Activated naive CD8-positive, alpha-beta T cell treated with anti-CD3 and anti-CD28 coated beads, Interleukin-2, amount 10 ng/mL, durations not matched to agents 7 days and 5 days (primary cell): ENCODE measurements at regions not wholly inside any gene's neighbourhood (a gene's known extent, or its start where the extent isn't known, plus 50 kb on each side); places are given as distances from the start of the nearest gene placed in this dataset.
A peak's percentile ranks its signal among the peaks of the same experiment; 100 is the strongest.

Experiments
- ATAC-seq: fragments of 150-1000 bp; cut with Tn5 transposase; one replicate; pipeline ENCODE4 v1.10.0; 2021; ENCODE audit warnings: low read depth, moderate library complexity
- POLR2A ChIA-PET: fragments of 350-600 bp; sonication (Branson Sonifier 250); formaldehyde crosslinking; loops from one replicate; lab custom pipeline; 2021; ENCODE audit warnings: antibody characterized with exemption; lab: Charles Lee
- DNase-seq: peaks from one replicate; pipeline ENCODE4 v3.0.0; 2021
- H3K27ac Mint-ChIP-seq: one replicate; pipeline ENCODE4 v1.8.0; 2022; ENCODE audit warnings: mild to moderate bottlenecking, mixed read lengths
- H3K27me3 Mint-ChIP-seq: one replicate; pipeline ENCODE4 v1.8.0; 2022; ENCODE audit warnings: mild to moderate bottlenecking, moderate library complexity, mixed read lengths
- H3K36me3 Mint-ChIP-seq: one replicate; pipeline ENCODE4 v1.8.0; 2021; ENCODE audit warnings: mild to moderate bottlenecking, mixed read lengths
- H3K4me1 Mint-ChIP-seq: one replicate; pipeline ENCODE4 v1.8.0; 2021; ENCODE audit warnings: mixed read lengths
- H3K4me3 Mint-ChIP-seq: one replicate; pipeline ENCODE4 v1.8.0; 2022; ENCODE audit warnings: mild to moderate bottlenecking, moderate library complexity, mixed read lengths
- H3K9me3 Mint-ChIP-seq: one replicate; pipeline ENCODE4 v1.8.0; 2021; ENCODE audit warnings: mixed read lengths

- peaks cover 15% of the 10 kb centered on the region for H3K9me3 Mint-ChIP-seq
- no peak overlapping the region for H3K27ac Mint-ChIP-seq
- peaks cover 44% of the 10 kb centered on the region for H3K4me1 Mint-ChIP-seq
- ATAC-seq (no peak), DNase-seq (no peak)
- H3K4me3 Mint-ChIP-seq = no peak overlapping the region
- POLR2A ChIA-PET = no interaction called here
- no peaks in the 10 kb centered on the region for H3K27me3 Mint-ChIP-seq
- peaks cover 24% of the 10 kb centered on the region for H3K36me3 Mint-ChIP-seq
These were observed 425.4 kb upstream of the TRIB2 start for GRCh38 chr2:12291303-12291702.

GRCh38 chr2:12293874-12294273 lies 422.9 kb upstream of the TRIB2 start:
- Mint-ChIP-seq H3K27me3 (no peaks in the 10 kb centered on the region), H3K27ac (peak overlapping the region; percentile 93), H3K9me3 (peaks cover 16% of the 10 kb centered on the region), H3K36me3 (peaks cover 28% of the 10 kb centered on the region), H3K4me1 (peaks cover 39% of the 10 kb centered on the region), H3K4me3 (peak overlapping the region; percentile 25)
- ATAC-seq = peak; percentile 93
- no peak for DNase-seq
- POLR2A ChIA-PET = interaction anchor here (1.1 to 2.0 kb wide), 2 partner anchors 9 to 20 kb away, joined by 3 to 10 read pairs; no protein-coding TSS in a partner anchor

DNA sequence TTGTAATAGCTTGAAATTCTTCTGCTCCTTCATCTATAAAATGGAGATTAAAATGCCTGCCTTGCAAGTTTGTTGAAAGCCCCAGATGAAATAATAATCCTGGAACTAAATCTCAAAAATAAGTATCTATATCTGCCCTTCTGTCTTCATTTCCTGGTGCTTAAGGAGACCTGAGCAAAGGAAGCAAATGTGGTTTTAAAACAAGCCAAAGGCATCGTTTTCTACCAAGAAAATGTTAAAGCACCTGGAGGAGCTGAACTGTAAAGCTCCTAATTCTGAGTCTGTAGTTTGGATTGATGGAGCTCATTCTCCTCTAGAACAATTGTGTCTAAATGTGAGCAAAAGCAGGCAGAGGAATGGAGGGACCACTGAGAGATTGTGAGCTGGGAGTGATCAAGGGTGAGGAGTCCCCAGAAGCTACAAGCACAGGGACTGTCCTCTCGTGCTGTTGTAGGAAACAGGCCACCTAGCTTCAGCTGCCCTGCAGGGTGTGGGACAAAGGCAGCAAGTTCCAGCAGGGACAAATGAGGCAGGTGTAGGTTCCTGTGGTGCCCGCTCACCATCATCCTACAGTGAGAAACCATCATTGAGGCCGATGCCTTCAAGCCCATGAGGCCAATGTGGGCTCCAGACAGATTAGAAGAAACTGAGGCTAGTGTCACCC lies 420.7 kb upstream of the TRIB2 start:
- DNase-seq (peak; percentile 26), ATAC-seq (peak; percentile 28)
- POLR2A ChIA-PET = interaction anchor here (0.8 to 1.4 kb wide), 3 partner anchors 119 to 466 kb away, joined by 3 to 4 read pairs (median 3); partner anchors contain the start of gene TRIB2
- H3K4me3 Mint-ChIP-seq = peak overlapping the region; percentile 56
- peaks cover 15% of the 10 kb centered on the region for H3K9me3 Mint-ChIP-seq
- H3K27ac Mint-ChIP-seq = peak overlapping the region; percentile 91
- peaks cover 39% of the 10 kb centered on the region for H3K4me1 Mint-ChIP-seq
- H3K36me3 Mint-ChIP-seq = peaks cover 24% of the 10 kb centered on the region
- H3K27me3 Mint-ChIP-seq = no peaks in the 10 kb centered on the region

DNA sequence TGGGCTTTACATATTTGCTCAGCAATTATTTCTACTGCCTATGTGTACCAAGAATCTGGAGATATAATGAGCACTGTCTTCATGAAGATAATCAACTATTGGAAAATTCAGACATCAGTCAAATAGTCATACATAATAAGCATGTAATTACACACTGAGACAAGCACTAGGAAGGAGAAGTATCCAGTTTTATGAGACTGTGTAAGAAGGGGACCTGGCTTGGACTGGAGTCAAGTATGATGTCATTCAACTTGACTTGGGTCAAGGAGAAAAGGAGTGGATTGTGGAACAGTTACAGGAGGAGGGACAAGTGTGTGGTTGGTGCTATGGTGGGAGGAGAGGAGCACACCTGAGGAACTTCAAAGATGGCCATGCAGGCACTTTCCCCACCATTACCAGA lies 419.8 kb upstream of the TRIB2 start:
- POLR2A ChIA-PET = no interaction called here
- peaks cover 48% of the 10 kb centered on the region for H3K4me1 Mint-ChIP-seq
- no peak overlapping the region for H3K4me3 Mint-ChIP-seq
- peaks cover 18% of the 10 kb centered on the region for H3K36me3 Mint-ChIP-seq
- no peaks in the 10 kb centered on the region for H3K27me3 Mint-ChIP-seq
- ATAC-seq (no peak), DNase-seq (no peak)
- peak overlapping the region; percentile 18 for H3K27ac Mint-ChIP-seq
- peaks cover 6% of the 10 kb centered on the region for H3K9me3 Mint-ChIP-seq

GRCh38 chr2:12298352-12298751 lies 418.4 kb upstream of the TRIB2 start:
- peaks cover 57% of the 10 kb centered on the region for H3K4me1 Mint-ChIP-seq
- no peak overlapping the region for H3K27ac Mint-ChIP-seq
- H3K27me3 Mint-ChIP-seq = no peaks in the 10 kb centered on the region
- POLR2A ChIA-PET = no interaction called here
- DNase-seq (no peak), ATAC-seq (no peak)
- H3K4me3 Mint-ChIP-seq = no peak overlapping the region
- peaks cover 11% of the 10 kb centered on the region for H3K36me3 Mint-ChIP-seq
- peaks cover 4% of the 10 kb centered on the region for H3K9me3 Mint-ChIP-seq

GRCh38 chr2:12299431-12299830 lies 417.3 kb upstream of the TRIB2 start:
- Mint-ChIP-seq H3K36me3 (peaks cover 11% of the 10 kb centered on the region), H3K27me3 (no peaks in the 10 kb centered on the region)
- POLR2A ChIA-PET = no interaction called here

GRCh38 chr2:12300019-12300602 lies 416.6 kb upstream of the TRIB2 start:
- Mint-ChIP-seq H3K4me1 (peaks cover 48% of the 10 kb centered on the region), H3K4me3 (no peak overlapping the region), H3K36me3 (peaks cover 9% of the 10 kb centered on the region), H3K27ac (no peak overlapping the region), H3K9me3 (peaks cover 4% of the 10 kb centered on the region), H3K27me3 (no peaks in the 10 kb centered on the region)
- POLR2A ChIA-PET = no interaction called here
- DNase-seq (no peak), ATAC-seq (no peak)

More at GRCh38 chr2:12299431-12299830, 417.3 kb upstream of the TRIB2 start:
- H3K27ac Mint-ChIP-seq = no peak overlapping the region
- ATAC-seq = no peak
- peaks cover 54% of the 10 kb centered on the region for H3K4me1 Mint-ChIP-seq
- no peak for DNase-seq
- peaks cover 4% of the 10 kb centered on the region for H3K9me3 Mint-ChIP-seq
- H3K4me3 Mint-ChIP-seq = no peak overlapping the region

DNA sequence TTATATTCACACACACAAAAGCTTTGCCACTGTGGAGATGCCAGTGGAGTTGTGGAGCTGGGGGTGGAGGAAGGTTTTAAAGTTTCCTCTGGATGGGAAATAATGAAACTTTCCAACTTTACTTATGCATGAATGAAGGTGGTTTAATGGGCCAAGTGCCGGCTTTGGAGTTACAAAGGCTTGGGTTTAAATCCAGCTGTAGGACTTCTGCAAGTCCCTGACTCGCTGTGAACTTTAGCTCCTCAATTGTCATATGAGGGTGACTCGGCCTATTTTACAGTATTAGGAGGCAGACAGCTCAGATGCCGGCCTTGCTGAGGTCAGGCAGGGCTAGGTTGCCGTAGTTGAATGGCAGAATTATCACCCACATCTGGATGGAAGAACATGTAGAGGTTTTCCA lies 415.8 kb upstream of the TRIB2 start:
- ATAC-seq = no peak
- H3K4me3 Mint-ChIP-seq = no peak overlapping the region
- no peaks in the 10 kb centered on the region for H3K27me3 Mint-ChIP-seq
- H3K4me1 Mint-ChIP-seq = peaks cover 40% of the 10 kb centered on the region
- no peak for DNase-seq
- POLR2A ChIA-PET = no interaction called here
- H3K27ac Mint-ChIP-seq = no peak overlapping the region
- H3K9me3 Mint-ChIP-seq = peaks cover 4% of the 10 kb centered on the region
- peaks cover 9% of the 10 kb centered on the region for H3K36me3 Mint-ChIP-seq

- peak; percentile 90 for ATAC-seq
- peak; percentile 35 for DNase-seq
- no peaks in the 10 kb centered on the region for H3K27me3 Mint-ChIP-seq
- peak overlapping the region; percentile 14 for H3K4me3 Mint-ChIP-seq
- peaks cover 5% of the 10 kb centered on the region for H3K36me3 Mint-ChIP-seq
- peaks cover under 1% of the 10 kb centered on the region for H3K9me3 Mint-ChIP-seq
- peaks cover 29% of the 10 kb centered on the region for H3K4me1 Mint-ChIP-seq
- POLR2A ChIA-PET = interaction anchor here (1.4 to 2.3 kb wide), 2 partner anchors 8 to 414 kb away, joined by 4 to 10 read pairs; partner anchors contain the start of gene TRIB2
- H3K27ac Mint-ChIP-seq = peak overlapping the region; percentile 75
These were observed 414.6 kb upstream of the TRIB2 start for GRCh38 chr2:12302140-12302539.

- POLR2A ChIA-PET = interaction anchor here (1.4 to 2.3 kb wide), 2 partner anchors 8 to 414 kb away, joined by 4 to 10 read pairs; partner anchors contain the start of gene TRIB2
- no peak overlapping the region for H3K4me3 Mint-ChIP-seq
- no peaks in the 10 kb centered on the region for H3K27me3 Mint-ChIP-seq
These were observed 414.0 kb upstream of the TRIB2 start for GRCh38 chr2:12302691-12303090.

GRCh38 chr2:12303181-12304030 lies 413.3 kb upstream of the TRIB2 start:
- Mint-ChIP-seq H3K4me1 (peaks cover 28% of the 10 kb centered on the region), H3K27ac (peak overlapping the region; percentile 64), H3K9me3 (no peaks in the 10 kb centered on the region), H3K4me3 (peak overlapping the region; percentile 66), H3K36me3 (peaks cover 3% of the 10 kb centered on the region), H3K27me3 (no peaks in the 10 kb centered on the region)
- POLR2A ChIA-PET = interaction anchor here (2.3 kb wide), 1 partner anchor 9 kb away, joined by 10 read pairs; no protein-coding TSS in a partner anchor
- DNase-seq = peak; percentile 50
- ATAC-seq = peak; percentile 55

More at GRCh38 chr2:12302691-12303090, 414.0 kb upstream of the TRIB2 start:
- H3K9me3 Mint-ChIP-seq = no peaks in the 10 kb centered on the region
- ATAC-seq (no peak), DNase-seq (no peak)
- peaks cover 3% of the 10 kb centered on the region for H3K36me3 Mint-ChIP-seq
- no peak overlapping the region for H3K27ac Mint-ChIP-seq
- H3K4me1 Mint-ChIP-seq = peaks cover 28% of the 10 kb centered on the region

DNA sequence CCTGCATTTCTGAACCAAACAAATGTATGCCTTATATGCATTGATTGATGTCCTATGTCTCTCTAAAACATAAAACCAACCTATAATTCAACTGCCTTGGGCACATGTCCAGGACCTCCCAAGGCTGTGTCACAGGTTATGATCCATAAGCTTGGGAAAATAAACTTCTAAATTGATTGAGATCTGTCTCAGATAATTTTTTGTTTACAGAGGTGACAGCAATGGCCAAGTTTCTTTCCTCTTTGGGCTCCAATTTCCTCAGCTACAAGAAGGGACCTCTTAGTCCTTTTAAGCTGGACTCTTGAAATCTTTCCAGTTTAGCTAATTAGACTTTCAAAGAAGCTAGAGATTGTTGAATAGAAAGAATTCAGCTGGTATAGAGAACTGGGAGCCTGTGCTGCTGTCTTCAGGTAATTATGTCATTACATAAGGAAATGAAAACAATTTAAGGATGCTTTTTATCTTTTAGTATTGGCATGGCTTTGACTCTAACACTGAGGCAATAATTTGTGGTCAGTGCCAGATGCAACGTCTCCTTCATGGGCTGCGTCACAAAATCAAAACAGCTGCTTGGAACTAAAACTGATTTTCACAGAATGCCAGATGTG lies 412.1 kb upstream of the TRIB2 start:
- DNase-seq (no peak), ATAC-seq (no peak)
- peaks cover 36% of the 10 kb centered on the region for H3K4me1 Mint-ChIP-seq
- H3K36me3 Mint-ChIP-seq = peaks cover 3% of the 10 kb centered on the region
- POLR2A ChIA-PET = no interaction called here
- H3K9me3 Mint-ChIP-seq = no peaks in the 10 kb centered on the region
- no peaks in the 10 kb centered on the region for H3K27me3 Mint-ChIP-seq
- no peak overlapping the region for H3K4me3 Mint-ChIP-seq
- no peak overlapping the region for H3K27ac Mint-ChIP-seq

- Mint-ChIP-seq H3K4me3 (no peak overlapping the region), H3K36me3 (peaks cover 6% of the 10 kb centered on the region), H3K4me1 (peaks cover 44% of the 10 kb centered on the region), H3K27me3 (no peaks in the 10 kb centered on the region), H3K9me3 (no peaks in the 10 kb centered on the region), H3K27ac (no peak overlapping the region)
- POLR2A ChIA-PET = no interaction called here
- ATAC-seq = no peak
- DNase-seq = no peak
These were observed 410.8 kb upstream of the TRIB2 start for GRCh38 chr2:12305931-12306330.
